ENCODE measurements at regions not wholly inside any gene's neighbourhood (a gene's known extent, or its start where the extent isn't known, plus 50 kb on each side); places are given as distances from the start of the nearest gene placed in this dataset.

DNA sequence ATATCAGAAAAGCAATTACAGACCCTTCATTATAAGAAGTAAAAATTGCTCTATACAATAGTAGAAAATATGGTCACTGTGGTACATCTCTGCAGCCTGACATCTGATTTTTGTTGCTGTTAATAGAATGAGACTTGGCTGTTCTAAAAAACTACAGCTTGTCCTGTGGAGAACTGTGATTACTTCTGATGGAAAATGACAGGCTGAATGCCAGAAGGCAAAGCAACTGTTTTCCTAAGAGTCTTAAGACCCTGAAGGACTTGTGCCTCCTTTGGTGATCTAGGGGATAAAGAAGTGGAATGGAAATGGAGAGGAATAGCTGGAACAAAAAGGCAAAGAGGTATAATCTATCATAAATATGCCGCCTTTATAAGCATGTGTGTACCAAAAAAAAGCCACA is 314.8 kb downstream of the BCHE start:
- TF ChIP-seq, protein P1, sequence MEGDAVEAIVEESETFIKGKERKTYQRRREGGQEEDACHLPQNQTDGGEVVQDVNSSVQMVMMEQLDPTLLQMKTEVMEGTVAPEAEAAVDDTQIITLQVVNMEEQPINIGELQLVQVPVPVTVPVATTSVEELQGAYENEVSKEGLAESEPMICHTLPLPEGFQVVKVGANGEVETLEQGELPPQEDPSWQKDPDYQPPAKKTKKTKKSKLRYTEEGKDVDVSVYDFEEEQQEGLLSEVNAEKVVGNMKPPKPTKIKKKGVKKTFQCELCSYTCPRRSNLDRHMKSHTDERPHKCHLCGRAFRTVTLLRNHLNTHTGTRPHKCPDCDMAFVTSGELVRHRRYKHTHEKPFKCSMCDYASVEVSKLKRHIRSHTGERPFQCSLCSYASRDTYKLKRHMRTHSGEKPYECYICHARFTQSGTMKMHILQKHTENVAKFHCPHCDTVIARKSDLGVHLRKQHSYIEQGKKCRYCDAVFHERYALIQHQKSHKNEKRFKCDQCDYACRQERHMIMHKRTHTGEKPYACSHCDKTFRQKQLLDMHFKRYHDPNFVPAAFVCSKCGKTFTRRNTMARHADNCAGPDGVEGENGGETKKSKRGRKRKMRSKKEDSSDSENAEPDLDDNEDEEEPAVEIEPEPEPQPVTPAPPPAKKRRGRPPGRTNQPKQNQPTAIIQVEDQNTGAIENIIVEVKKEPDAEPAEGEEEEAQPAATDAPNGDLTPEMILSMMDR (conservative IDR thresholded peaks at IDR 0.05; ENCODE audit: low read depth, low read length), result no peak
- TF ChIP-seq SMC3 (IDR thresholded peaks at IDR 0.05; ENCODE audit: low read depth, low read length), result no peak
- no peak for TF ChIP-seq POLR2A (IDR thresholded peaks at IDR 0.05; ENCODE audit: low read depth, low read length)
- TF ChIP-seq RAD21 (IDR thresholded peaks at IDR 0.05; ENCODE audit: low read length), result no peak
- no peak for TF ChIP-seq FOS (IDR thresholded peaks at IDR 0.05; ENCODE audit: low read depth, low read length)
- no peak for TF ChIP-seq MAFK (IDR thresholded peaks at IDR 0.05; ENCODE audit: low read depth, low read length)

Measured in IMR-90 (cell line).